IPS DF 19.7 (cell line): ENCODE measurements at regions not wholly inside any gene's neighbourhood (a gene's known extent, or its start where the extent isn't known, plus 50 kb on each side); places are given as distances from the start of the nearest gene placed in this dataset.

Experiments used
- DNase-seq: peaks from one replicate; pipeline ENCODE4 v3.0.0-alpha.2; 2013; ENCODE audit warnings: low read depth, low spot score

DNA sequence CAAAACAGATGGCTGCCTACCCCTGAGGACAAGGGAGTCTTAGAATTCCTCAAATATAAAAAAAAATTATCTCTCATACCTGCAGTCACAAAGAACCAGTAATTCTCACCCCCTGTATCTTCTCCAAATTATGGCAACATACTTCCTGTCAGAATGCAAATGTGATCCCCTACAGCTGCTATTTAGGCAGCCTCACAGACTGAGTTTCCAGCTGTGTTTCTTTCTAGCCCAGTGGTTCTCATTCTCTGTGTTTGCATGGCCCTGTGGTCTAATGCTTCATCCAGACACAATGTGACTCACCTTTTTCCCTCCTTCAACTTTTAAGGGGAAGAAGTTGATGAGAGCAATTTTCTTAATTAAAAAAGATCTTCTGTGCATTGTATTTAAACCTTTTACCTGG is 726.3 kb downstream of the TSN start:
- no peak for DNase-seq

GRCh38 chr2:122486086-122486485 is 730.6 kb downstream of the TSN start:
- no peak for DNase-seq

DNA sequence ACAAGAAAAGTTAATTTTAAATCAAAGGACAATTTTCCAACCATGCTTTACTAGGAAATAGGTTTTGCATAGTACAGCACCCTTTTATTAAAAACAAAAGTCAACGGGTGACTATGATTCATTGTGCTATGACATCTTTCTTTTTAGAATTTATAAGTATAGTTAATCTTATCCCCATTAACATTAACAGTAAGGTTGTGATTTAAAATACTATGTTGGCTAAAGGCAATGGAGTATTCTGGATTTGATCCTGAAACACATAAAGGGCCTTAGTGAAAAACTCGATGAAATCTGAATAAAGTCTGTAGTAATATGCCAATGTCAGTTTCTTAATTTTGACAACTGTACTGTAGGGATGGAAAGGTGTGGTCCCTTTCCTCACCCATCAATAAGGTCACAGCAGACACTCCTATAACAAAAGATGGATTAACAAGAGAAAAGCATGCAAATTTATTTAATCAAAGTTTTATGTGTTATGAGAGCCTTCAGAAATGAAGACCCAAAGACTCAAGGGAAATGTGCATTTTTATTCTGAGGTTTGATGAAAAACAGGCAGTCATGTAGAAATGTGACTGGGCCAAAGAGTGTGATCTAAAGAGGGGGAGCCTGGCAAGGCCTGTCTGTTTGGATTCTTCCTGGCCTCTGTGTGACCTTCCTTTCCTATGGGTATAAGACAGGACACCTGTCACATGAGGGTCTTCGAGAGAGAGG is 731.4 kb downstream of the TSN start:
- no peak for DNase-seq

- no peak for DNase-seq
Observed at GRCh38 chr2:122491011-122491410, 735.6 kb downstream of the TSN start.

GRCh38 chr2:122500316-122501105 is 745.1 kb downstream of the TSN start:
- DNase-seq, result no peak

DNA sequence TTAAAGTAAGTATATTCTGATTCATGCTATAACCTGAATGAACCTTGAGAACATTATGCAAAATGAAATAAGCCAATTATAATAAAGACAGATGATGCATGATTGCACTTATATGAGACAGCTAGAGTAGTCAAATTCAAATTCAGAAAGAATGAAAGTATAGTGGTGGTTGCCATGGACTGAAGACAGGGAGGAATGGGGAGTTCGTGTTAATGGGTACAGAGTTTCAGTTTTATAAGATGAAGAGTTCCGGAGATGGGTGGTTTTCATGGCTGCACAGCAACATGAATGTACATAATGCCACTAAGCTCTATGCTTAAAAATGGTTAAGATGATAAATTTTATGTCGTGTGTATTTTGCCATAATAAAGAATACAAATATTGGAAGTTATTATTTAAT is 751.2 kb downstream of the TSN start:
- no peak for DNase-seq

DNA sequence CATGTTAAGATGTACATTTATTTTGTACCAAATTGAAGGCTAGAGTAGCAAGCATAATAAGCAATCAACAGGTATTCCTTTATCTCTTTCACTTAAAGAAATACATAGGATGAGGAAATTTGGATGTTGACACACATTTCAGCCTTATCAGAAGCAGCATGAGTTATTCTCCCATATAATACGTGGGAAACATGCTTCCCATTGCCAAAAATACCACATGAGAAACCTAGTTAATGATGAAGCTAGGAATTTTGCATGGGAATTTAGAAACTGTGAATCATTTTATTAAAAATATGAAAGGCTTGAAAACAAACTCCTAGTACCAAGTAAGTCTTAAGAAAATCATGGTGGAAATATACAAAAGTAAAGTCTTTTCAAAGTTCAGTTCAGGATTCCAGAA is 751.8 kb downstream of the TSN start:
- no peak for DNase-seq

GRCh38 chr2:122512091-122512490 is 756.6 kb downstream of the TSN start:
- DNase-seq, result no peak

DNA sequence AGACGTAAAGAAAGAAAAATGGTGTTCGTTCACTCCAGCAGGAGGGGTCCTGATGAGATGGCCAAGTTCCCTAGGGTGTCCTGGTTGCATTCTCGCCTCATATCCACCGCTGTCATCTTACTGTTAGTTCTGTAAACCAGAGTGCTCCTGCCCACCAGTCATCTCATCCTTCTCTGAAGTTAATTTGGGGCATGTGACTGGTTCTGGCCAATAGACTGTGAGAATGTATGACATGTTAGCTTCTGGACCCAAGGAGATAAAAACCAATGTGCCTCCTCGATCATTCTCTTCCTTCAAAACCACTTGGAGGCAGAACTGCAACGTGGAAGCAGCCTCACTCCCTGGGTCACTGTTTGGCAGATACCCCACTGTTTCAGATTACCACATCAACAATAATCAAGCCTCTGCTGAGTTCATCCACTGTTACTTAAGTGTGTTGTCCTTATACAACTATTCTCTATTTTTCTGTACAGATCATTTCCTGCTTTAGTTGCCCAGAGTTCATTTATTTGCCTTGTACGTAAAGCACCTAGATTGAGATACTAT is 759.1 kb downstream of the TSN start:
- DNase-seq, result no peak

- DNase-seq, result no peak
Observed at GRCh38 chr2:122515731-122516290, 760.4 kb downstream of the TSN start.

DNA sequence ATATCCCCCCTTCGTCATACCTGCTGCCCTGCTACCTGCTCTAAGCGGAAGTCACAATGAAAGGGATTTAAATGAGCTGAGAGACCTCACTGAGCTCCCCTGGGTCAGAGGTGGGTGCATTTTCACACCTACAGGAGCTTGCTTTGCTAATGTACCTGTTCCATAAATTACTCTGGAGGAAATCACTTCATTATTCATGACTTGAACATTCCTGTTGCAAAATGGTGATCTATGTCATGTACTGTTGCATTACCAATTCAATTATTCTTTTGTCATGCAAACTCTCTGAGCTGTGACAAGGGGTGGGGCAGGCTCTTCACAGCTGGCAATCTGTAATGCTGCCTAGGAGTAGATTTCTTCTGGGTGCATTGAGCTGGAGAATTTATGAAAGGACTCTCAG is 761.3 kb downstream of the TSN start:
- peak; percentile 75 for DNase-seq

DNA sequence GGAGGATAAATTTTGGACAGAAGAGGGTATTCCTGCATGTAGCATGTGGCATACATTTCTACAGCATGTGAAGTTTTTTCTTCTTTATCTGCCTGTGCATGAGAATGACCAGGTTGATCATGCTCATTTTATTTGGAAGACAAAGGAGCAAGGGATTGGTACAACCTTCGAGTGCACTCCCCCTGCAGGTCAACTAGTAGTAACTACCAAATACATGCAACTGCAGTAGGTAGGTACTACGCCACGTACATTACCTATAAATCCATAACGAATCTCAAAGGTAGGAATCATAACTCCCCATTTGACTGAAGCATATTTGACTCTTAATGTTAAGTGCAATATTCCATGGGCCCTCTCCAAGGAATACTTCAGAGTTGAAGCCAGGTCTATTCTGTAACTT is 763.9 kb downstream of the TSN start:
- no peak for DNase-seq

GRCh38 chr2:122519821-122520611 is 764.6 kb downstream of the TSN start:
- DNase-seq, result no peak

- no peak for DNase-seq
Observed at GRCh38 chr2:122523143-122523542, 767.7 kb downstream of the TSN start.

DNA sequence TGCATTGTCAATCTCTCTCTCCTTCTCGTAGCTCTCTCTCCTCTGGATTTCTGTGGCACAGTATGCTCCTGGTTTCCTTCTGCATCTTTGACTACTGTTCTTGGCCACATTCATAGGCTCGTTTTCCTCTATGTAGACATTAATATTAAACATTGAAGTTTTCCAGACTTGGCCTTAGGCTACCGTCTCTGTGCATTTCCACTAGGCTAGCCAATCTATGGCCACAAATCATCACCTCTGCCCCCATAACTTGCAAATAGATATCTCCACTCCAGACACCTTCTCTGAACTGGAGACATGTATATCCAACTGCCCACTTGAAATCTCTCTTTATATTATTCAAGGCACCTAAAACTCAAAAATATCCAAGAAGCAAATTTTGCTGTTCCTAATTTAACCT is 768.5 kb downstream of the TSN start:
- DNase-seq, result no peak

- DNase-seq, result no peak
Observed at GRCh38 chr2:122525336-122525735, 769.9 kb downstream of the TSN start.

DNA sequence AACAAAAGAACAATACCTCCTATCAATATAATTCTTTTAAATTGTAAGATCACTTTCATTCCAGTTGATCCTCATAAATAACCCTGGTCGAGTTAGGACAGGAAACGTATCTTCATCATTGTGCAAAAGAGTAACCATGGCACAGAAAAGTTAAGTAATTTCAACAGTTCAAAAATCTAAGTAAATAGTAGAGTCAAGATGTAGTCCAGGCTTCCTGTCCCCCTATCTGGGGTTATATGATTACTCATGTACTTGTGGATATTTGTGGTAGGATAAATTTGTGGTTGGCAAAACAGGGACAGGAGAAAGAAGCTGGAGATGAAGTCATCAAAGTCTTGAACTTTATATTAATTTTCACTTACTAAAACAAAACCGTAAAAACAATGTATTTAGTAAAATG is 772.6 kb downstream of the TSN start:
- no peak for DNase-seq

DNA sequence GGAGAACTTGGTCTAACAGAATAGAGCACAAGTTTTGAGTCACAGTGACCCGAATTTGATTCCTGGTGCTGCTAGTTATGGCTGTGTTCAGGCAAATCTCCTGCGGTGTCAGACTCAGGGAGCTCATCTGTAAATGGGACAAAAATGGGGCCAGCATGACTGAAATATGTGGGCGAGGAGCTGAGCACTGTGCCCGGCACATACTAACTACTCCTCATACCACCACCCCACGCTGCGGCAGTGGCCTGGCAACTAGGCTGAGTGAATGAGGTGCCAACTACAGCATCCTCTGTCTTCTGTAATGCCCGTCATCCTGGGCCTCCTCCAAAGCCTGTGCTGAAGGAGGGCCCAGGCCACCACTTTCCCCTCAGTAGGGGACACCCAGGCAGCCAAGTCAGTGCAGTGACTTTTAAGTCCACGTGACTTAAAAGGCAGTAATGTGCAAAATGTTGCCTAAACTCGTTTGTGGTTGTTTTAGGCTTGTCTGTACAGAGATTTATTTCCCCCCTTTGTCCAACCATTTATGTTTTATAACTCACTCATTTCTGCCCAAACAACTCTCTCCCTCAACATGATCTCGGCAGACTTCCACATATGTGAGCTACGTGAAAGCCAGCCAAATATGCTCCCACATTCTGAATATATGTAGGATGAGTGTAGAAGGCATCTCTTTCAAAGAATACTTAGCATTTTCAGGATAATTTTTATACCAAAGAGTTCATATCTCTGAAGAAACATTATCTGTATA is 773.7 kb downstream of the TSN start:
- no peak for DNase-seq

- DNase-seq, result no peak
Observed at GRCh38 chr2:122530814-122531213, 775.4 kb downstream of the TSN start.

DNA sequence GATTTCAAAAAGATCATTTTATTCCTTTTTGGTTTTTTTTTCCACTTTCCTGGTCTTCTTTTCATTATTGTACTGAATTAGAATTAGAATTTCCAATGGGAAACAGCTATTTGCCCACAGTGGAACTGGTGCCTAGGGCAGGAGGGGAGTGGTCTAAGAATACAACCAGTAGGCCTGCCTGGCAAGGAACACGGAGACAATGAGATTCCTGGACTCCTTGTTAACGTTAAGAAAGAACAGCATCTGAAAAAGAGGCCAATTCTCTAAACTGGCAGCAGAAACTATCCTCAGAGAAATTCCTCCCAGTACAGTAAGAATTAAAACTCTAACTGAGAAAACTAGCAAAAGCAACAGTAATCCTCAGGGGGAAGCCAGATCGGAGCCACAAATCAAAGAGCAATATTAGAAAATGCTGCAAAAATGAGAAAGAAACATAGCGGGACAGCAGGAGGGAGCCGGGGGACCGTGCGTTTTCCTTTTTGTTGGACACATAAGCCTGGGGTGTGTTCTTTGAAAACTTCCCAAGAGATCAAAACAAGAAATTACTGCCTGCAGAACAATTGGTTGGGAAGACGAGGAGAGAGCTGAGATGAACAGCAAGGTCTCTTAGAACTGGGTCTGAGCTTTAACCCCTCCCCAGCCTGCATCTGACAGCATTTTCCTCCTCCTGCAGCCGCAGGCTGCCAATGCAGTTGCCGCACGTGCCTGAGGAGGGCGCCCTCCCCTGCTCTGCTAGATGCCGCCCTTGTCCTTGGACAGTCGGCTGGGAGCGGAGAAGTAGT is 776.0 kb downstream of the TSN start:
- DNase-seq, result peak; percentile 61

GRCh38 chr2:122532072-122532344 is 776.6 kb downstream of the TSN start:
- DNase-seq, result no peak
